ENCODE measurements at regions not wholly inside any gene's neighbourhood (a gene's known extent, or its start where the extent isn't known, plus 50 kb on each side); places are given as distances from the start of the nearest gene placed in this dataset.

DNA sequence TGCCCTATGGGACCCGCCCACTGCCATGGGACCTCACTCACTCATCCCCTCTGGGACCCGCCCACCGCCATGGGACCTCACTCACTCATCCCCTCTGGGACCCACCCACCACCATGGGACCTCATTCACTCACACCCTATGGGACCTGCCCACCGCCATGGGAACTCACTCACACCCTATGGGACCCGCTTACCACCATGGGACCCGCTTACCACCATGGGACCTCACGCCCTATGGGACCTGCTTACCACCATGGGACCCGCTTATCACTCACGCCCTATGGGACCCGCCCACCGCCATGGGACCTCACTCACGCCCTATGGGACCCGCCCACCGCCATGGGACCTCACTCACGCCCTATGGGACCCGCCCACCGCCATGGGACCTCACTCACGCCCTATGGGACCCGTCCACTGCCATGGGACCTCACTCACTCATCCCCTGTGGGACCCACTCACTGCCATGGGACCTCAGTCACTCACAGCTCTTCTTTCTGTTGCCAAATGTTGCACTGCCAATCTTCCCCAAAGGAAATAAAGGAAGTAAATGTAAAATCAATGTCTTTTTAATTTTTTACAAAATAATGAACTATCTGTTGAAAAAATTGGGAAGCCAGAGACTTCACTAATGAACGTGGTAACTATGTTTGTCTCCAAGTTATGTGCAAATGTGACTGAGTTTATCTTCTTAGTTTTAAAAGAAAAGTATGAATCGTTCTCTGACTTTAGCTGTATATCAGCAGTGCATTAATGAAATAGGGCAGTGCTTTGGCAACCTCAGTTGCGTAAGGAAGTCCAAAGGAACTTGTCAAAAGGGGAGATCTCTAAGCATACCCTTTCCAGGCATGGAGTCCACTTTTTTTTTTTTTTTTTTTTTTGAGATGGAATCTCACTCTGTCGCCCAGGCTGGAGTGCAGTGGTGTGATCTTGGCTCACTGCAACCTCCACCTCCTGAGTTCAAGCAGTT, 101.5 kb upstream of the MGAT5 start:
- H3K4me3 ChIP-seq (ENCODE audit: low read depth, low read length), result no peak overlapping the region
- TF ChIP-seq, protein P1, sequence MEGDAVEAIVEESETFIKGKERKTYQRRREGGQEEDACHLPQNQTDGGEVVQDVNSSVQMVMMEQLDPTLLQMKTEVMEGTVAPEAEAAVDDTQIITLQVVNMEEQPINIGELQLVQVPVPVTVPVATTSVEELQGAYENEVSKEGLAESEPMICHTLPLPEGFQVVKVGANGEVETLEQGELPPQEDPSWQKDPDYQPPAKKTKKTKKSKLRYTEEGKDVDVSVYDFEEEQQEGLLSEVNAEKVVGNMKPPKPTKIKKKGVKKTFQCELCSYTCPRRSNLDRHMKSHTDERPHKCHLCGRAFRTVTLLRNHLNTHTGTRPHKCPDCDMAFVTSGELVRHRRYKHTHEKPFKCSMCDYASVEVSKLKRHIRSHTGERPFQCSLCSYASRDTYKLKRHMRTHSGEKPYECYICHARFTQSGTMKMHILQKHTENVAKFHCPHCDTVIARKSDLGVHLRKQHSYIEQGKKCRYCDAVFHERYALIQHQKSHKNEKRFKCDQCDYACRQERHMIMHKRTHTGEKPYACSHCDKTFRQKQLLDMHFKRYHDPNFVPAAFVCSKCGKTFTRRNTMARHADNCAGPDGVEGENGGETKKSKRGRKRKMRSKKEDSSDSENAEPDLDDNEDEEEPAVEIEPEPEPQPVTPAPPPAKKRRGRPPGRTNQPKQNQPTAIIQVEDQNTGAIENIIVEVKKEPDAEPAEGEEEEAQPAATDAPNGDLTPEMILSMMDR (IDR thresholded peaks at IDR 0.05; ENCODE audit: insufficient read depth, low read length), result no peak
- no peak for DNase-seq (ENCODE audit: low read depth)

DNA sequence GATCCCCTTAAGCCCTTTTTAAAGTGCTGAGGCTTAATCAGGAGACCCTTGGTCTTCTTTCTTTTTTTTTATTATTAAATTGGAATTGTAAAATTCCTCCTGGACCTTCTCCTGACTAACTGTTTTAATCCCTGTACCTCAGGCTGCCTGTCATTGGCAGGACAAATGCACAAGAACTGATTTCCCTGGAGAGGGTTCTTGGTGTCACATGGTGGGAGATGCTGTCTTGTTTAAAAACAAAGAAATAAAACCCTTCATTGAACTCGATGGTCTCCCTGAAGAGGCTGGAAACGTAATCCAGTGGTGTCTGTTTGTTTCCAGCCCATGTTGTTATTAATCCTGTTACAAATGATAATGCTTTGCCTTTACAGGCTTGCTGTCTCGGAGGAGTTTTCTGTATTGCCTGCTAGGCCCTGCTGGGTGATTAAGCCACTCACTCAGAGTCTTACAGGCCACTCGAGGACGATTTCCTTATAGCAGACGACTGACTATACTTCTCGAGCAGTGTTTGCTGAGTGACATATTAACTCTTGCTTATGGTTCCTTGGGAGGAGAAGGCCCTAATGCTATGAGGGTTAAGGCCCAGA, 100.5 kb upstream of the MGAT5 start:
- H3K4me3 ChIP-seq (ENCODE audit: low read depth, low read length), result no peak overlapping the region
- DNase-seq (ENCODE audit: low read depth), result no peak
- TF ChIP-seq, protein P1 (IDR thresholded peaks at IDR 0.05; ENCODE audit: insufficient read depth, low read length), result no peak

DNA sequence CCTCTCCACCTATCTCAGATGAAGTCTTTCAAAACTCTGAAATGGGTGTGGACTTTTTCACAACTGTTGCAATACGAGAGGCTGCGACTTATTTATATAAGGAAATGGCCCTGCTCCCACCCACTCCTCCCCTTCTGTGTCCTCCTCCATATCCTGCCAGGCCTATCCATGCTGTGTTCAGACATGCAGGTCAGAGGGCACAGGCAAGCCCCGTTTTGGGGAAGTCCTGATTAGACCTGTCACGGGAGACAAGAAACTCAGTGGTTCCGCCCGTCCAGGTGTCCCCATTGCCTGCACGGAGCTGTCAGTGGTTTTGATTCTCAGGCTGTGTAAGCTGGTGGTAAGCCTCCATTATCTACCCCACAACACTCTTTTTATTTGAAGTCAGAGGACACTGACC, 99.6 kb upstream of the MGAT5 start:
- DNase-seq (ENCODE audit: low read depth), result no peak
- TF ChIP-seq, protein P1 (IDR thresholded peaks at IDR 0.05; ENCODE audit: insufficient read depth, low read length), result no peak
- H3K4me3 ChIP-seq (ENCODE audit: low read depth, low read length), result no peak overlapping the region

DNA sequence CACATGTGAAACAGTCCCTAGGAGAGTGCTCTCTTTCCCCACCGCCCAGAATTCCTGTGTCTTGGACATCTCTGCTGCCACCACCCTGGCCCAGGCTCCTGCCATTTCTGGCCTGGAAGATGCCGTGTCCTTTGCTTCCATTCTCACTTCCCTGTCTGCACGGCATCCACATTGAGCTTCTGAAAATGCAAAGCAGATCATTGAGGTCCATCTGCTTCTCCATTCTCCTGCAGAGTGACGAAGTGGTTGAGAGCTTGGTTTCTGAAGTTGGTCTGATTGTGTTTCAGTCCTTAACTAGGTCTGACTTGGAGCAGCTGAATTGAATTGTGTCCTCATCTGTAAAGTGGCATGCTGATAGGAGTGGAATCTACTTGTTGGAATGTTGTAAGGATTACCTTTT, 98.7 kb upstream of the MGAT5 start:
- no peak overlapping the region for H3K4me3 ChIP-seq (ENCODE audit: low read depth, low read length)
- no peak for DNase-seq (ENCODE audit: low read depth)
- TF ChIP-seq, protein P1 (IDR thresholded peaks at IDR 0.05; ENCODE audit: insufficient read depth, low read length), result no peak

DNA sequence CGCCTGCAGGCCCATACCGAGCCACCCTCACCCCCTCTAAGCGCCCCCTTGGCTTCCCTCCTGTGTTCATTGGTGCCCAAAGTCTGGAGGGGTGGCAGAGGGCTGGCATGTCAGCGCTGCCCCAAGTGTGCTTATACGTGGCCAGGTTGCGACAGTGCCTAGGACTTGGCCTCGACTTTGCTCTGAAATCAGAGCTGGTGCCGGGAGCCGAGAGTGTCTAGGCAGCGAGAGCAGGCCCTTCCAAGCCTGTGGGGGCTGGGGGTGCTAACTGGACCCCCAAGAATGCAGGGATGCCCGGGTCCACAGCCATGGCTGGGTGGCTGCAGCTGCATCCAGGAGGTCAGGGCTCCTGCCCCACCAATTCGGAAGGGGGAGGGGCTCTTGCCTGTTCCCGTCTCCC, 95.6 kb upstream of the MGAT5 start:
- TF ChIP-seq, protein P1 (IDR thresholded peaks at IDR 0.05; ENCODE audit: insufficient read depth, low read length), result no peak
- H3K4me3 ChIP-seq (ENCODE audit: low read depth, low read length), result no peak overlapping the region
- no peak for DNase-seq (ENCODE audit: low read depth)

DNA sequence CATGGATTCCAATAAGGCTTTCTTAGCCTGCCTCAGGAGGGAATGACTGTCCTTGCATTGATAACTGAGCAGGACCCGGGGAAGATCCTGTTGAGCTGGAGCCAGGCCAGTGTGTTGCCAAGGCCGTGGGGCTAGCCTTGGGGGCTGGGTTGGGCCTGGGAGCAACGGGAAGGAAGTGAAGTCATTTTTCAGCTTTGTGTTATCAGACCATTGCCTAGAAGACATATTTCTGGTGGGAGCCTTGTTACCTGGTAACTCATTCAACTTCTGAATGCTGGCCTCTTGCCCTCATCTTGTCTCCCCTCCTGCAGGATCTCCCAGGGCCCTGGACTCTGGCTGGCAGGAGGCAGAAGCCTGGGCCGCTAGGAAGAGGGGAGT, 92.7 kb upstream of the MGAT5 start:
- peak; percentile 8 for DNase-seq (ENCODE audit: low read depth)
- TF ChIP-seq, protein P1 (IDR thresholded peaks at IDR 0.05; ENCODE audit: insufficient read depth, low read length), result no peak
- H3K4me3 ChIP-seq (ENCODE audit: low read depth, low read length), result no peak overlapping the region
